LNCaP clone FGC (cell line): ENCODE measurements at regions not wholly inside any gene's neighbourhood (a gene's known extent, or its start where the extent isn't known, plus 50 kb on each side); places are given as distances from the start of the nearest gene placed in this dataset.

Experiments
- DNase-seq: peaks from one replicate; pipeline ENCODE4 v3.0.0-alpha.2; 2011; ENCODE audit warnings: low read depth
- H3K4me3 ChIP-seq: 2 replicates; pipeline ENCODE4 v1.5.1; 2011; ENCODE audit warnings: mild to moderate bottlenecking, low read depth, low read length, control low read depth
- CTCF ChIP-seq: IDR thresholded peaks from 2 replicates; pipeline ENCODE4 v1.5.1; 2012; ENCODE audit warnings: mild to moderate bottlenecking; ENCODE audit not compliant: control insufficient read depth, insufficient read depth; ENCODE audit errors: extremely low read depth

- no peak overlapping the region for H3K4me3 ChIP-seq
- TF ChIP-seq CTCF = no peak
- no peak for DNase-seq
These were observed 294.5 kb upstream of the LRRN1 start for GRCh38 chr3:3504686-3505085.

GRCh38 chr3:3503411-3503810 is 295.8 kb upstream of the LRRN1 start:
- no peak for TF ChIP-seq CTCF
- no peak for DNase-seq
- H3K4me3 ChIP-seq = no peak overlapping the region

GRCh38 chr3:3499987-3500386 is 299.2 kb upstream of the LRRN1 start:
- DNase-seq = no peak
- TF ChIP-seq CTCF = no peak
- H3K4me3 ChIP-seq = no peak overlapping the region

- DNase-seq = no peak
- no peak overlapping the region for H3K4me3 ChIP-seq
- no peak for TF ChIP-seq CTCF
These were observed 300.1 kb upstream of the LRRN1 start for GRCh38 chr3:3499012-3499562.

GRCh38 chr3:3495611-3496010 is 303.6 kb upstream of the LRRN1 start:
- DNase-seq = no peak
- H3K4me3 ChIP-seq = no peak overlapping the region
- no peak for TF ChIP-seq CTCF

- DNase-seq = no peak
- no peak overlapping the region for H3K4me3 ChIP-seq
- no peak for TF ChIP-seq CTCF
These were observed 297.2 kb upstream of the CRBN start for GRCh38 chr3:3476669-3477068.

GRCh38 chr3:3468596-3468995 is 289.1 kb upstream of the CRBN start:
- no peak overlapping the region for H3K4me3 ChIP-seq
- TF ChIP-seq CTCF = no peak
- no peak for DNase-seq
